ENCODE measurements at regions not wholly inside any gene's neighbourhood (a gene's known extent, or its start where the extent isn't known, plus 50 kb on each side); places are given as distances from the start of the nearest gene placed in this dataset.

- H3K27me3 ChIP-seq (ENCODE audit: control insufficient read depth, insufficient read depth, low read length): no peaks in the 10 kb centered on the region
- TF ChIP-seq CTCF (IDR thresholded peaks at IDR 0.05; ENCODE audit: insufficient read depth, low read length, poor library complexity, severe bottlenecking): no peak
- no peaks in the 10 kb centered on the region for H3K36me3 ChIP-seq (ENCODE audit: control insufficient read depth, insufficient read depth, low read length)
- no peak for DNase-seq (ENCODE audit: low read depth)
- H3K4me3 ChIP-seq (ENCODE audit: low read depth, low read length): no peak overlapping the region
Observed at GRCh38 chr4:18262832-18263231, 241.3 kb upstream of the LCORL start.

- H3K27me3 ChIP-seq (ENCODE audit: control insufficient read depth, insufficient read depth, low read length): no peaks in the 10 kb centered on the region
- no peaks in the 10 kb centered on the region for H3K36me3 ChIP-seq (ENCODE audit: control insufficient read depth, insufficient read depth, low read length)
- no peak for DNase-seq (ENCODE audit: low read depth)
- TF ChIP-seq CTCF (IDR thresholded peaks at IDR 0.05; ENCODE audit: insufficient read depth, low read length, poor library complexity, severe bottlenecking): no peak
- no peak overlapping the region for H3K4me3 ChIP-seq (ENCODE audit: low read depth, low read length)
Observed at GRCh38 chr4:18252052-18252451, 230.5 kb upstream of the LCORL start.

- no peak for DNase-seq (ENCODE audit: low read depth)
- no peaks in the 10 kb centered on the region for H3K27me3 ChIP-seq (ENCODE audit: control insufficient read depth, insufficient read depth, low read length)
- H3K4me3 ChIP-seq (ENCODE audit: low read depth, low read length): no peak overlapping the region
- TF ChIP-seq CTCF (IDR thresholded peaks at IDR 0.05; ENCODE audit: insufficient read depth, low read length, poor library complexity, severe bottlenecking): no peak
- H3K36me3 ChIP-seq (ENCODE audit: control insufficient read depth, insufficient read depth, low read length): no peaks in the 10 kb centered on the region
Observed at GRCh38 chr4:18250564-18250963, 229.0 kb upstream of the LCORL start.

GRCh38 chr4:18248611-18249010 is 227.1 kb upstream of the LCORL start:
- Histone ChIP-seq H3K36me3 (ENCODE audit: control insufficient read depth, insufficient read depth, low read length) (no peaks in the 10 kb centered on the region), H3K4me3 (ENCODE audit: low read depth, low read length) (no peak overlapping the region), H3K27me3 (ENCODE audit: control insufficient read depth, insufficient read depth, low read length) (no peaks in the 10 kb centered on the region)
- no peak for TF ChIP-seq CTCF (IDR thresholded peaks at IDR 0.05; ENCODE audit: insufficient read depth, low read length, poor library complexity, severe bottlenecking)
- DNase-seq (ENCODE audit: low read depth): no peak

- Histone ChIP-seq H3K36me3 (ENCODE audit: control insufficient read depth, insufficient read depth, low read length) (no peaks in the 10 kb centered on the region), H3K4me3 (ENCODE audit: low read depth, low read length) (no peak overlapping the region), H3K27me3 (ENCODE audit: control insufficient read depth, insufficient read depth, low read length) (no peaks in the 10 kb centered on the region)
- no peak for DNase-seq (ENCODE audit: low read depth)
- no peak for TF ChIP-seq CTCF (IDR thresholded peaks at IDR 0.05; ENCODE audit: insufficient read depth, low read length, poor library complexity, severe bottlenecking)
Observed at GRCh38 chr4:18247189-18247588, 225.6 kb upstream of the LCORL start.

GRCh38 chr4:18242919-18243693 is 221.6 kb upstream of the LCORL start:
- H3K27me3 ChIP-seq (ENCODE audit: control insufficient read depth, insufficient read depth, low read length): no peaks in the 10 kb centered on the region
- no peak overlapping the region for H3K4me3 ChIP-seq (ENCODE audit: low read depth, low read length)
- no peak for DNase-seq (ENCODE audit: low read depth)
- no peak for TF ChIP-seq CTCF (IDR thresholded peaks at IDR 0.05; ENCODE audit: insufficient read depth, low read length, poor library complexity, severe bottlenecking)
- H3K36me3 ChIP-seq (ENCODE audit: control insufficient read depth, insufficient read depth, low read length): no peaks in the 10 kb centered on the region
